ENCODE measurements at regions not wholly inside any gene's neighbourhood (a gene's known extent, or its start where the extent isn't known, plus 50 kb on each side); places are given as distances from the start of the nearest gene placed in this dataset.
"Not testable (repeated sequence)": the region's sequence is repeated elsewhere in the genome, so short reads cannot be mapped to it uniquely, and the experiment has no call there.

DNA sequence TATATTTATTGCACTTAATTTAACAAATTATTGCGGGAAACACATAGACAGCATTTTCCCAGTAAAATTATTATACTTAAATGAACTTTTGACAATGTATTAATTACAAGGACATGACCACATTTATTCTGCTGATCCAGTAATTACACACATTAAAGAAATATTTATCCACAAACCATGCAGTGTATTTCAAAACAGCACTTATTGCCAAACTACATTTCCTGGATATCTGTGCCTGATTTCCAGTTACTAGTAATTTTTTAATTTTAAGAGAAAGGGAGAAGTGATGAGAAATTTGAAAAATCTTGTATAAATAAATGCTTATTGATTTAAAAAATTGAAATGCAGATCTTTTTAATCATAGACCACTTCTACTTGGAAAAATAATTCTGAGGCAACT lies 1458.7 kb upstream of the ACVR2A start:
- Mint-ChIP-seq H3K9me3 (no peaks in the 10 kb centered on the region), H3K4me1 (ENCODE audit: low read depth) (no peaks in the 10 kb centered on the region), H3K4me3 (no peak overlapping the region), H3K27me3 (no peaks in the 10 kb centered on the region), H3K27ac (no peak overlapping the region), H3K36me3 (no peaks in the 10 kb centered on the region)
- ChIA-PET CTCF (no interaction called here), POLR2A (no interaction called here)
- intact Hi-C loops (cut with micrococcal nuclease), result no loop called here
- DNase-seq, result no peak

DNA sequence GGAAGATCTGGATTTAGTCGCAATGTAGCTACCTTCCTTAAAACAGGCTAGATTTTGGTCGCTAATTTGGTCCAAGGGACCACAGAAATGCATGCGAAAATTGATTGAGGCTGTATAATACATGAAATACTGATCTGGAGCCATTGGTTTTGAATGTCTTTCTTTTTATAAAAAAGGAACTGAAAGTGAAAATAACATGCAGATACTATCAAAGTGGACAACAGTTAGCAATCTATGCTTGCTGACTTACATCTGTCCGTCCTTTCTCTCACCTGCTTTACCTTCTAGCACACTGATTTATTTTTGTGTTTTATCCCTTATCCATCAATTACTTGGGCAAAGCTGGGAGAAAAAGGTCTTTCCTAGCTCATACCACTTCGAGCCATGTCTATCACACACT lies 1459.8 kb upstream of the ACVR2A start:
- intact Hi-C loops (cut with micrococcal nuclease), result no loop called here
- CTCF ChIA-PET, result no interaction called here
- no peaks in the 10 kb centered on the region for H3K4me1 Mint-ChIP-seq (ENCODE audit: low read depth)
- POLR2A ChIA-PET, result no interaction called here
- no peak overlapping the region for H3K27ac Mint-ChIP-seq
- no peaks in the 10 kb centered on the region for H3K36me3 Mint-ChIP-seq
- no peaks in the 10 kb centered on the region for H3K9me3 Mint-ChIP-seq
- H3K27me3 Mint-ChIP-seq, result no peaks in the 10 kb centered on the region
- no peak for DNase-seq
- H3K4me3 Mint-ChIP-seq, result no peak overlapping the region

DNA sequence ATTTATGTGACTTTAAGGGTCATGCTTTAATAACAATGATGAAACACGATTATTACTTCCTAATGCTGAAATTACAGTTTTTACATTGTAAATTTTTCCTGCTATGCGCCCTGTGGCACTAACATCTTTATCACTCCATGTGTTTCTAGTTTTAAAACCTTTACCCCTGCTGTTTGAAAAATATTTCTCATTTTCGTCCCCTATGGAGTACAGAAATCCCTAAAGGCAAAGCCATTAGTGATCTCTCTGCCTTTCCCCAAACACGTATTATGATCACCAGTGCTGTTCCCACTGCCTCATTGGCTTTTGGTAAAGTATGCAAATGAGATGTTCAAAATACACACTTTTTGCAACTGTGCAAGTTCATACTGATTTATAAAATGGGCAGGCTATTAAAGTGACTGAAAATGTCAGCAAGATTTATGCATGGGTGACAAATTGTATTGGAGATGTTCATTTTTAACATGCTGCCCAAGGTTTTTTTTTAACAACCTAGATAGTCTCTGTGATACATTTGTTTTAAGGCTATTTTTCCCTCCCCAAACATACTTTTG lies 1468.2 kb upstream of the ACVR2A start:
- DNase-seq, result no peak
- no peaks in the 10 kb centered on the region for H3K27me3 Mint-ChIP-seq
- ChIA-PET POLR2A (no interaction called here), CTCF (no interaction called here)
- no peaks in the 10 kb centered on the region for H3K36me3 Mint-ChIP-seq
- H3K9me3 Mint-ChIP-seq, result peaks cover 14% of the 10 kb centered on the region
- no peak overlapping the region for H3K27ac Mint-ChIP-seq
- H3K4me3 Mint-ChIP-seq, result no peak overlapping the region
- H3K4me1 Mint-ChIP-seq (ENCODE audit: low read depth), result no peaks in the 10 kb centered on the region
- intact Hi-C loops (cut with micrococcal nuclease), result no loop called here

DNA sequence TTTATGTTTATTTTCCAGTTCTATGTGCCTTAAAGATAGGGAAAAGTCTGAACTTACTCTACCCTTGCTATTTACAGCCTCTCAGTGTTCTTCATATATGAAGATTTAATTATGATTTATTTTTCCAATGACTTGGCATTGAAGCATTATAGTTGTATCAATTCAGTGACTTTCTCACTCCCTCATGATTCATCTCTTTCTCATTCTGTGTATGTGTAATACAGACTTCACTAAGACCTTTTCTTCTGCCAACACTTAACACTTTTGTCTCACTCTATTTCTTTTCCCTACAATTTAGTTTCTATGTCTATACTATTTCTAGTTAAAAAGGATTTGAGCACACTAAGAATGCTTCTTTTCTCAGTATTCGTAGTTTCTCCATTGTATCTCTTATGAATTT lies 1470.3 kb upstream of the ACVR2A start:
- DNase-seq, result no peak
- intact Hi-C loops (cut with micrococcal nuclease), result no loop called here
- no peak overlapping the region for H3K4me3 Mint-ChIP-seq
- H3K36me3 Mint-ChIP-seq, result no peaks in the 10 kb centered on the region
- H3K27ac Mint-ChIP-seq, result no peak overlapping the region
- ChIA-PET POLR2A (no interaction called here), CTCF (no interaction called here)
- peaks cover 28% of the 10 kb centered on the region for H3K9me3 Mint-ChIP-seq
- no peaks in the 10 kb centered on the region for H3K4me1 Mint-ChIP-seq (ENCODE audit: low read depth)
- no peaks in the 10 kb centered on the region for H3K27me3 Mint-ChIP-seq

DNA sequence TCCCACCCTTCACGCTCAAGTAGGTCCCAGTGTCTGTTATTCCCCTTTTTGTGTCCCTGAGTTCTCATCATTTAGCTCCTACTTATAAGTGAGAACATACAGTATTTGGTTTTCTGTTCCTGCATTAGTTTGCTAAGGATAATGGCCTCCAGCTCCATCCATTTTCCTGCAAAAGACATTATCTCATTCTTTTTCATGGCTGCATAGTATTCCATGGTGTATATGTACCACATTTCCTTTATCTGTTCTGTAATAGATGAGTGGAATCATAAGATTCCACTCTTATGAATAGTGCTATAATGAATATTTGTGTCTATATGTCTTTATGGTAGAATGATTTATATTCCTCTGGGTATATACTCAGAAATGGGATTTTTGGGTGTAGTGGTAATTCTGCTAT lies 1473.5 kb upstream of the ACVR2A start:
- peaks cover 28% of the 10 kb centered on the region for H3K9me3 Mint-ChIP-seq
- H3K4me1 Mint-ChIP-seq (ENCODE audit: low read depth); H3K27ac Mint-ChIP-seq; H3K27me3 Mint-ChIP-seq; H3K36me3 Mint-ChIP-seq; H3K4me3 Mint-ChIP-seq; DNase-seq; intact Hi-C loops (cut with micrococcal nuclease); POLR2A ChIA-PET; CTCF ChIA-PET: not testable (repeated sequence)

DNA sequence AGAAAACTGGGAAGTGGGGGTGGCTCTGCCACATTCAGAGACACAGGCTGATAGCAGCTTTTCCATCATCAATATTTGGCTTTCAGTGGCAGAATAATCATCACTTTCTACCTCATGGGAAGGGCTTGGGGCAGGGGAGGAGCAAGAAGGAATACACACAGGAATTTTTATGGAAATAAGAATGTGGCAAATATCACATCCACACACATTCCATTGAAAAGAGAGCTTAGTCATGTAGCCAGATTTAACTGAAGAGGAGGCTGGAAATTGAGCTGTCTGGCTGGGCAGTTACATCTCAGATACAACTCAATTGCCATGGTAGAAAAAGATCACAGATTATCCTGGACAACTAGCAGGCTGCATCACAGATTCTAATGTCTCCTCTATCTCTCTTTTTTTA lies 1474.0 kb upstream of the ACVR2A start:
- intact Hi-C loops (cut with micrococcal nuclease), result no loop called here
- Mint-ChIP-seq H3K36me3 (no peaks in the 10 kb centered on the region), H3K27me3 (no peaks in the 10 kb centered on the region), H3K4me3 (no peak overlapping the region), H3K4me1 (ENCODE audit: low read depth) (no peaks in the 10 kb centered on the region), H3K27ac (no peak overlapping the region), H3K9me3 (peaks cover 28% of the 10 kb centered on the region)
- no peak for DNase-seq
- ChIA-PET POLR2A (no interaction called here), CTCF (no interaction called here)

DNA sequence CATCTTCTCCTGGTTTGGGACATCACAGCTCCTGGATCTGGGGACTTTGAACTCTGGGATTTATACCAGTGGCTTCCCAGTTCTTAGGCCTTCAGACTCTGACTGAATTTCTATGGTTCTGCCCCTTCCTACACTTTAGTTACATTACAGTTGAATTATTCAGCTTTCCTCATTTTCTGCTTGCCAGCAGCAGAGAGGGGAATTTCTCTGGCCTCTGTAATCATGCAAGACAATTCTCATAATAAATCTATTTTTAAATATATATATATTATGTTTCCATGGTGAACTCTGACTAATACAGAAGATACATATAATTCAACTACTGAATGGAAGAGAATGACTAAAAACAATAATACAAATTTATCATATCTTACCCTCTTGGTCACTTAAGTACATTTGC lies 1478.6 kb upstream of the ACVR2A start:
- H3K36me3 Mint-ChIP-seq, result no peaks in the 10 kb centered on the region
- H3K9me3 Mint-ChIP-seq, result peaks cover 13% of the 10 kb centered on the region
- no peaks in the 10 kb centered on the region for H3K27me3 Mint-ChIP-seq
- ChIA-PET POLR2A (no interaction called here), CTCF (no interaction called here)
- H3K4me1 Mint-ChIP-seq (ENCODE audit: low read depth), result no peaks in the 10 kb centered on the region
- no peak overlapping the region for H3K27ac Mint-ChIP-seq
- no peak overlapping the region for H3K4me3 Mint-ChIP-seq
- DNase-seq, result no peak
- intact Hi-C loops (cut with micrococcal nuclease), result no loop called here

DNA sequence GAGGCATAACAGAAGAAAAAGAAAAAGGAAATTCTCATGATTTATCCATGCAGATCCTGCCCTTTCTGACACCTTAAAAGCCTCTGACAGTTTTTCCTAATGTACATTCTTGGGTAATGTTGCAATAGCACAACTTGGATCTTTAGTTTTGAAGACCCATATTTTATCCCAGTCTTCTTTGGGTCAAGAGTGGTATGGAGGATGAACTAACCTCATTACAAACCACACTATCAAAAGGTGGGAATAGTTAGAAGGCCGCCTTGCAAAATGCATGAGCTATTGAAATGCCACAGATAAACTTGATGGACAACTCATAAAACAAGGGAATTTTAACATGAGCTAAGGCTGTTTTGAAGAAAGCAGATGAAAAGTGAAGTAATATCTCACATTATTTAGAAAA lies 1479.8 kb upstream of the ACVR2A start:
- H3K9me3 Mint-ChIP-seq, result peaks cover 2% of the 10 kb centered on the region
- H3K27me3 Mint-ChIP-seq, result no peaks in the 10 kb centered on the region
- H3K27ac Mint-ChIP-seq, result no peak overlapping the region
- H3K4me3 Mint-ChIP-seq, result no peak overlapping the region
- no peaks in the 10 kb centered on the region for H3K36me3 Mint-ChIP-seq
- intact Hi-C loops (cut with micrococcal nuclease), result no loop called here
- DNase-seq, result no peak
- POLR2A ChIA-PET, result no interaction called here
- no peaks in the 10 kb centered on the region for H3K4me1 Mint-ChIP-seq (ENCODE audit: low read depth)
- CTCF ChIA-PET, result no interaction called here

DNA sequence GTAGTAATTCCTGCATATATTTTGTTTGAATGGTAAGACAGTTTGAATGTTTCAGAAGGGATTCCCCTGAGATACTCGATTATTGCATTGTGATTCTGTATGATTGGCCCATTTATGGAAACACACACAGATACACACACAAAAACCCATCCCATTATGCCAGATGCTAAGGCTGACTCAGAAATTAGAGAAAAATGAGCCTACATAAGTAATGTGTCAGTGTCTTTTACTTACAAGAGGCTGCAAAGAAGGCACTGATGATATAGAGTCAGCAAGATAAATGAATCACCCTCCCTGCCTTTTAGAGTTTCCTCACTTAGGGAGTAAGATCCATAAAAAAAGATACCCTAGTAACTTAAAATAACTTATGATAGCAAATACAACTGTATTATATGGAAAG lies 1481.1 kb upstream of the ACVR2A start:
- Mint-ChIP-seq H3K4me3 (no peak overlapping the region), H3K9me3 (peaks cover 2% of the 10 kb centered on the region), H3K36me3 (no peaks in the 10 kb centered on the region), H3K27ac (no peak overlapping the region), H3K4me1 (ENCODE audit: low read depth) (no peaks in the 10 kb centered on the region), H3K27me3 (no peaks in the 10 kb centered on the region)
- intact Hi-C loops (cut with micrococcal nuclease), result no loop called here
- ChIA-PET CTCF (no interaction called here), POLR2A (no interaction called here)
- no peak for DNase-seq

DNA sequence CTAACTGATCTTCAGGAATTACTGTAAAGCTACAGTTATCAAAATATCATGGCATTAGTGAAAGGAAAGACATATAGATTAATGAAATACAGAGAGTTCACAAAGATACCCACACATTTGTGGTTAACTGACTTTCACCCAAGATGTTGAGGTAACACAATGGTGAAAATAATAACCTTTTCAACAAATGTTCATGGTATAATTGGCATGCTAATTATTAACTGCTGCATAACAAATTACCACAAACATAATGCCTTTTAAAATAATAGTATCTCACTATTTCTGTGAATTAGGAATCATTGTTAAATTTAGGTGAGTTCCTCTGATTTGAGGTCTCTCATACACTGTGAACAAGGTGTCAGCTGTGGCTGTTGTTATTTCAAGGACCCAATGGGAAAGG lies 1493.1 kb upstream of the ACVR2A start:
- no peak for DNase-seq
- POLR2A ChIA-PET, result no interaction called here
- Mint-ChIP-seq H3K36me3 (no peaks in the 10 kb centered on the region), H3K27ac (no peak overlapping the region), H3K4me3 (no peak overlapping the region), H3K4me1 (ENCODE audit: low read depth) (no peaks in the 10 kb centered on the region), H3K9me3 (no peaks in the 10 kb centered on the region), H3K27me3 (no peaks in the 10 kb centered on the region)
- CTCF ChIA-PET, result no interaction called here
- intact Hi-C loops (cut with micrococcal nuclease), result no loop called here

DNA sequence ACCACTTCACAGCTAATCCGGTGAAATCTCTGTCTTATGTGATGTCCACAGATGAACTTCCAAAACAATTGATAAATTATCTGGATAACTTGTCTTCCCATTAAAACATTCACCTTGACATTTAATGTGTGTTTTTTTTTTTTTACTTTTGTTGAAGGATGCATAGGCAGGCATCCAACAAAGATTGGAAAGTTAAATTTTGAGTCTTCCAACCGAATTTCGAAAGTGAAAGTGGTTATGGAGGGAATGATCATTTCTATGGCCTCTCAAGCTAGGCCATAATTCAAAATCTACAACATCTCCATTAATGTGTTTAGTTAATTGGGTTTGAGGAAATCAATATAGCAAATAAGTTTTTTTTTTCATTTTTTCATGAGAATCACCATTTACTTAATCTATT lies 1495.5 kb upstream of the ACVR2A start:
- no peak overlapping the region for H3K4me3 Mint-ChIP-seq
- no peaks in the 10 kb centered on the region for H3K4me1 Mint-ChIP-seq (ENCODE audit: low read depth)
- POLR2A ChIA-PET, result no interaction called here
- H3K27ac Mint-ChIP-seq, result no peak overlapping the region
- DNase-seq, result no peak
- H3K9me3 Mint-ChIP-seq, result no peaks in the 10 kb centered on the region
- intact Hi-C loops (cut with micrococcal nuclease), result no loop called here
- CTCF ChIA-PET, result no interaction called here
- no peaks in the 10 kb centered on the region for H3K27me3 Mint-ChIP-seq
- H3K36me3 Mint-ChIP-seq, result no peaks in the 10 kb centered on the region

DNA sequence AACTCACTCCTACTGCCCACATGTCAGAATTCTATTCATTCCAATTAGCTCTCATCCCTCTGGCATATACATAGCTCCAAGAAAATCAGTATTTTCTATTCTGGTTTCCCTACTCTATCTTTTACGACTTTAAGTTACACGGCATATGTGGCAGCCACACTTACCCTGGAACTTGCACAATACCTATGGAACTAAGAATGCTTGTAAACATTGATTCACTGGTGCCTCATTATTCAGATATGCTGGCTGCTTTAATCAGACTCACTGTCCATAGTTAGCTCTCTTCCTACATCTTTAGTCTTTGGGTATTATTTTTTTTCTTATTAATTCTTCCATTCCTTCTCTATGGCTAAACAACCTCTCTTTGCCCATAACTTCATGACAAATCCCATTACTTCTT lies 1519.9 kb upstream of the ACVR2A start:
- H3K4me1 Mint-ChIP-seq (ENCODE audit: low read depth), result no peaks in the 10 kb centered on the region
- H3K27me3 Mint-ChIP-seq, result no peaks in the 10 kb centered on the region
- no peaks in the 10 kb centered on the region for H3K9me3 Mint-ChIP-seq
- no peak for DNase-seq
- H3K27ac Mint-ChIP-seq, result no peak overlapping the region
- intact Hi-C loops (cut with micrococcal nuclease), result loop anchor here (1.0 kb wide), 1 partner anchor 29 kb away; no protein-coding TSS in a partner anchor
- no peaks in the 10 kb centered on the region for H3K36me3 Mint-ChIP-seq
- no peak overlapping the region for H3K4me3 Mint-ChIP-seq
- ChIA-PET POLR2A (no interaction called here), CTCF (no interaction called here)

DNA sequence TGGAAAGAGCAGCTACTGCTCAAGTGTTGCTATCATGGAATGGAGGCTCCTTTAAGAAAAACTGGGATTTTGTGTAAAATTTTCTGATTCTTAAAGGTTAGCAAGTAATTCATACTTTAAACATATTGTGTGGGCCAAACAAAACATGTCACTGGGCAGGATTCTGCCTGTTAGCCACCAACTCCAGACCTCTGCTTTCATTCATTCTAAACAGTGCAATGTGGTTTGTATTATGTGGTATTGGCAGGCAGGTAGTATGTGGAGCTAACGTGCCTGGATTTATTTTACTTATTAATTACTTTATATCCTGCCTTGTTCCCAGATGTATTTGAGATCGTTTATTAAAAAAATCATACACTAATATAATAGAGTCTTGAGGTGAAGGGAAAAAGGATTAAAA lies 1521.3 kb upstream of the ACVR2A start:
- Mint-ChIP-seq H3K36me3 (no peaks in the 10 kb centered on the region), H3K4me3 (no peak overlapping the region), H3K9me3 (no peaks in the 10 kb centered on the region), H3K4me1 (ENCODE audit: low read depth) (no peaks in the 10 kb centered on the region), H3K27me3 (no peaks in the 10 kb centered on the region), H3K27ac (no peak overlapping the region)
- DNase-seq, result no peak
- intact Hi-C loops (cut with micrococcal nuclease), result no loop called here
- ChIA-PET CTCF (no interaction called here), POLR2A (no interaction called here)

DNA sequence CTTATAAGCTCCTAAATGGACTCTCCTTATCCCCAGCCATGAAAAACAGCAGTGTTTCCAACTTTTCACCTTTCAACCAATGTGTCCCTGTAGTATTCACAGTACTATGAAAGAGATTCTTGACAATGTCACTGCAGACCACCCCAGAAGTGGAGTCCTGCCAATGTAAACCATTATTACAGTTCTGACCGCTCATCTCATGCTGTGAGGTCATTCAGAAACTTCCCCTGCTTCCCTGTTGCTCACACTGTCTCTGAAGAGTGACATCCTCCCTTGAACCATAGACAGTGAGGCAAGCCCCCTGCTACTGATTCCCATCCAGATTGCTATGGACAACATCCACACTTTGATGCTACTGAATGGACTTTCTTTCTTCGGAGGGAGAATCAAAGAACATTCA lies 1523.7 kb upstream of the ACVR2A start:
- intact Hi-C loops (cut with micrococcal nuclease), result no loop called here
- H3K27me3 Mint-ChIP-seq, result no peaks in the 10 kb centered on the region
- CTCF ChIA-PET, result no interaction called here
- no peaks in the 10 kb centered on the region for H3K4me1 Mint-ChIP-seq (ENCODE audit: low read depth)
- no peaks in the 10 kb centered on the region for H3K9me3 Mint-ChIP-seq
- no peaks in the 10 kb centered on the region for H3K36me3 Mint-ChIP-seq
- H3K27ac Mint-ChIP-seq, result no peak overlapping the region
- H3K4me3 Mint-ChIP-seq, result no peak overlapping the region
- POLR2A ChIA-PET, result no interaction called here
- no peak for DNase-seq
